Skeletal muscle tissue (tissue), 3 donors: ENCODE measurements at regions not wholly inside any gene's neighbourhood (a gene's known extent, or its start where the extent isn't known, plus 50 kb on each side); places are given as distances from the start of the nearest gene placed in this dataset.
"Not testable (repeated sequence)": the region's sequence is repeated elsewhere in the genome, so short reads cannot be mapped to it uniquely, and the experiment has no call there.

Experiments
- H3K27ac ChIP-seq: one replicate; pipeline ENCODE4 v1.7.0; 2013; ENCODE audit warnings: mild to moderate bottlenecking, low read depth, low read length, inconsistent platforms
- H3K27me3 ChIP-seq, 3 donors: one replicate each; pipeline ENCODE4 v1.7.0; 2013; ENCODE audit warnings: low read length in 3 of 3; ENCODE audit not compliant: control insufficient read depth in 3 of 3, insufficient read depth in 3 of 3
- H3K36me3 ChIP-seq, 3 donors: one replicate each; pipeline ENCODE4 v1.7.0; 2013; ENCODE audit warnings: low read length in 3 of 3; ENCODE audit not compliant: control insufficient read depth in 3 of 3, insufficient read depth in 3 of 3
- H3K4me1 ChIP-seq, 3 donors: one replicate each; pipeline ENCODE4 v1.7.0; 2013; ENCODE audit warnings: low read length in 3 of 3, mild to moderate bottlenecking in 3 of 3; ENCODE audit not compliant: control insufficient read depth in 3 of 3, insufficient read depth in 3 of 3
- H3K4me3 ChIP-seq, 3 donors: one replicate each; pipeline ENCODE4 v1.7.0; 2013; ENCODE audit warnings: low read length in 3 of 3
- H3K9ac ChIP-seq, 3 donors: one replicate each; pipeline ENCODE4 v1.7.0; 2013; ENCODE audit warnings: low read length in 3 of 3, mild to moderate bottlenecking in 3 of 3, moderate library complexity in 2 of 3, low read depth in 1 of 3
- H3K9me3 ChIP-seq, 3 donors: one replicate each; pipeline ENCODE4 v1.7.0; 2013; ENCODE audit warnings: low read length in 3 of 3; ENCODE audit not compliant: control insufficient read depth in 3 of 3
- donor health status: Osteomylitis.

DNA sequence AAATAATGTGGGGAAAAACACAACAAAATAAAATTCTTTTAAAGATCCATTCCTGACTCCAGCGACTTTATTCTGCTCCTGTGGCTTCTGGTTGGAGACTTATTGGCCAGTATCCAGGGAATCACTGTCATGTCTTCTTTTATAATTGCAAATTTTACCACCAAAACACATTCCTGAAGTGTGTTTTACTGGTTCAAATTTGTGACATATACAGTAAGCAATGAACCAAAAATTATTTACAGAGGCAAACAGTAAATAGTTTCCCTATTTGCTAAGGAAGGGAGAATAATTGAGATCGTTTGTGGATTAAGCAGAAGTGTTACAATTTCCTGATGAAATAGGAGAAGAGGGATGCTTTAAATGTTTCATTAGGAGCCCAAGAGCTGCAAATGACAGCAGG, 118.7 kb downstream of the ZNF281 start:
- no peak overlapping the region for H3K4me3 ChIP-seq
- no peaks in the 10 kb centered on the region for H3K4me1 ChIP-seq
- H3K9me3 ChIP-seq, result no peaks in the 10 kb centered on the region
- H3K36me3 ChIP-seq, result no peaks in the 10 kb centered on the region
- H3K27ac ChIP-seq, result no peak overlapping the region
- no peaks in the 10 kb centered on the region for H3K27me3 ChIP-seq
- no peak overlapping the region for H3K9ac ChIP-seq

DNA sequence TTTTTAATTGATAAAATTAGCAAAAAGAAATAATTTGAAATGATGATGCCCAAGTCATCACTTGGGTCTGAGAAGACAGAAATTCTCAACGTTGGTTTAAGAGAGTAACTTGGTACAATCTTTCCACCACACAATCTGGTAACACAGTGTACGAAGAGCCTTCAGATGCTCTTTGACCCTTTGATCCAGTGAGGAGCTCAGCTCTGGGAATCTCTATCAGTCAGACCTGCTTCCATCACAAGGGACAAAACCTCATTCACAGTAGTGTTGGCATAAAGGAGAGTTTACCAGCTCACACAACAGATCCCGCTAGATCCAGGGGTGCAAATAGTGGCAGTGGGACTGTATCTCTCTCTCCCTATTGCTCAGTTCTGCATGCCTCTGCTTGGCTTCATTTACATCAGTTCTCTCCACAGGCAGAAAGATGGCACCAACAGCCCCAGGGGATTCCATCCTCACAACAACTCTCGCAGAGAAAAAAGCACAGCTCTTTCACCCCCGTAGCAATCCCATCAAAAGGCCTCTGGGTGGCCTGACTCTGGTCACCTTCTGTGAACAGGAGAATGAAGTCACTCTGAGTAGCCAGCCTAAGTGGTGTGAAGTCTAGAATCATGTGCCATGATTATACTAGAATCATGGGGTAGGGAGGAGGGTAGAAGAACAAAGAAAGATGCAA, 119.7 kb downstream of the ZNF281 start:
- no peaks in the 10 kb centered on the region for H3K9me3 ChIP-seq
- H3K27ac ChIP-seq, result no peak overlapping the region
- H3K36me3 ChIP-seq, result no peaks in the 10 kb centered on the region
- H3K4me3 ChIP-seq, result no peak overlapping the region
- no peak overlapping the region for H3K9ac ChIP-seq
- H3K27me3 ChIP-seq, result no peaks in the 10 kb centered on the region
- no peaks in the 10 kb centered on the region for H3K4me1 ChIP-seq

DNA sequence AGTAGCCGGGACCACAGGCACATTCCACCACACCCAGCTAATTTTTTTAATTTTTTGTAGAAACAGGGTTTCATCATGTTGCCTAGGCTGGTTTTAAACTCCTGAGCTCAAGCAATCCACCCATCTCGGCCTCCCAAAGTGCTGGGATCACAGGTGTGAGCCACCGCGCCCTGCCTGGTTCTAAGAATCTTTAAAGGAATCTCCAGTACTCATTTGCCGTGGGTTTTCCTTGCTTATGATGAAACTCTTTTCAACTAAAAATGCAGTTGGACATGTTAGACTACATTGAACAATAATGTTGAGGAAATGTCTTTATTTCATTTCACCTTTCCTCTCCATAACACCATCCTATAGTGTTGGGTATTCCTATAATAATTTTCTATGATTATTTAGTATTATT, 121.6 kb downstream of the ZNF281 start:
- Histone ChIP-seq H3K27me3 (no peaks in the 10 kb centered on the region), H3K9ac (no peak overlapping the region), H3K4me3 (no peak overlapping the region), H3K9me3 (no peaks in the 10 kb centered on the region), H3K36me3 (no peaks in the 10 kb centered on the region), H3K27ac (no peak overlapping the region), H3K4me1 (no peaks in the 10 kb centered on the region)

DNA sequence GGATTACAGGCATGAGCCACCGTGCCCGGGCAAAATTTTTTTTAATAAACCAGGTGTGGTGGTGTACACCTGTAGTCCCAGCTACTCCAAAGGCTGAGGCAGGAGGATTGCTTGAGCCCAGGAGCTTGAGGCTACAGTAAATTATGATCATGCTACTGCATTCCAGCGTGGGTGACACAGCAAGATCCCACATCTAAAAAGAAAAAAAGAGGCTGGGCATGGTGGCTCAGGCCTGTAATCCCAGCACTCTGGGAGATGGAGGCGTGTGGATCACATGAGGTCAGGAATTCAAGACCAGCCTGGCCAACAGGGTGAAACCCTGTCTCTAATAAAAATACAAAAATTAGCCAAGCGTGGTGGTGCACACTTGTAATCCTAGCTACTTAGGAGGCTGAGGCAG, 125.6 kb downstream of the ZNF281 start:
- H3K9ac ChIP-seq, H3K4me1 ChIP-seq, H3K4me3 ChIP-seq, H3K9me3 ChIP-seq, H3K27me3 ChIP-seq, H3K27ac ChIP-seq, H3K36me3 ChIP-seq: not testable (repeated sequence)

DNA sequence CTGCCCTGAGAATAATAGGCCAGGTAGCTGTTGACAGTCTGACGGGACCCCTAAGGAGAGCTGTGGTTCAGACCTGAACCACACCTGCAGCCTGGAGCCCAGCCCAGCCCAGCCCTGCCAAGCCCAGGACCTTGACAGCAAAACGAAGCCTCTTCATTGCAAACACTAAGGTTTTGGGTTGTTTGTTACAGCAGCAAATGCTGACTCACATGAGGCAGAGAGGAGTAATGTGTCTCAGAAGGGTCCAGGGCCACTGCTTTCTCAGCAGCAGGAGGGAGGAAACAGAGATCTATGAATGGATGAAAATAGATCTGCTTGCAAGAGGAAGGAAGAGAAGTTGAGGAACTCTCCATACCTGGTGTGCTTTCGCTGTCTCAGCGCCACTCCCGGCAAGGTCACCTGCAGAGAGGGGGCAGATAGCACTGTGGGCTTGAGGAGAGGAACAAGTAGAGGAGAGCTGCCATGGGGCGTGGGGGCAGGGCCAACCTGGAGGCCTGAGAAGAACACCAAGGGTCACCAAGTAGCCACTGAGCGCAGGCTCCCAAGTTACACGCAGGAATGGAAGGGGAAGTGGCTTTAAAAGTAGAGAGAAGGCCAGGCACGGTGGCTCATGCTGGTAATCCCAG, 127.2 kb downstream of the ZNF281 start:
- H3K36me3 ChIP-seq, result no peaks in the 10 kb centered on the region
- H3K4me1 ChIP-seq, result no peaks in the 10 kb centered on the region
- no peak overlapping the region for H3K9ac ChIP-seq
- H3K4me3 ChIP-seq, result no peak overlapping the region
- H3K27ac ChIP-seq, result no peak overlapping the region
- no peaks in the 10 kb centered on the region for H3K9me3 ChIP-seq
- H3K27me3 ChIP-seq, result peaks cover 0 to 1% (median 0%) of the 10 kb centered on the region in 3 donors

DNA sequence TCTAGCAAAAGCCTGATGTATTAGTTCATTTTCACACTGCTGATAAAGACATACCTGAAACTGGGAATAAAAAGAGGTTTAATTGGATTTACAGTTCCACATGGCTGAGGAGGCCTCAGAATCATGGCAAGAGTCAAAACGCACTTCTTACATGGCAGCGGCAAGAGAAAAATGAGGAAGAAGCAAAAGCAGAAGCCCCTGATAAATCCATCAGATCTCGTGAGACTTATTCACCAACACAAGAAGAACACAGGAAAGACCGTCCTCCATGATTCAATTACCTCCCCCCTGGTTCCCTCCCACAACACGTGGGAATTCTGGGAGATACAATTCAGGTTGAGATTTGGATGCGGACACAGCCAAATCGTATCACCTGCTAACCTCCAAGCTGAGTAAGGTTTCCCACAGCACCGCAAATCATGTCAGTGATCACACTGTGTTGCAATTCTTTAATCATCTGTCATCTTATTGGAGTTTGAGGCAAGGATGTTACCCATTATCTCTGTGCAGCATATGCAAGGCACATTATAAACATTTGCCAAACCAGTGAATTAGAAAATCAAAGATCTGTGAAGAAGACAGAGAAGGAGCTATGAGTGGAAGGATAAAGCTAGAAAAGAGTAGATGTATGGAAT, 128.5 kb downstream of the ZNF281 start:
- Histone ChIP-seq H3K9me3 (no peaks in the 10 kb centered on the region), H3K4me3 (no peak overlapping the region), H3K27me3 (peaks cover 0 to 3% (median 0%) of the 10 kb centered on the region in 3 donors), H3K4me1 (no peaks in the 10 kb centered on the region), H3K27ac (no peak overlapping the region), H3K36me3 (no peaks in the 10 kb centered on the region), H3K9ac (no peak overlapping the region)

DNA sequence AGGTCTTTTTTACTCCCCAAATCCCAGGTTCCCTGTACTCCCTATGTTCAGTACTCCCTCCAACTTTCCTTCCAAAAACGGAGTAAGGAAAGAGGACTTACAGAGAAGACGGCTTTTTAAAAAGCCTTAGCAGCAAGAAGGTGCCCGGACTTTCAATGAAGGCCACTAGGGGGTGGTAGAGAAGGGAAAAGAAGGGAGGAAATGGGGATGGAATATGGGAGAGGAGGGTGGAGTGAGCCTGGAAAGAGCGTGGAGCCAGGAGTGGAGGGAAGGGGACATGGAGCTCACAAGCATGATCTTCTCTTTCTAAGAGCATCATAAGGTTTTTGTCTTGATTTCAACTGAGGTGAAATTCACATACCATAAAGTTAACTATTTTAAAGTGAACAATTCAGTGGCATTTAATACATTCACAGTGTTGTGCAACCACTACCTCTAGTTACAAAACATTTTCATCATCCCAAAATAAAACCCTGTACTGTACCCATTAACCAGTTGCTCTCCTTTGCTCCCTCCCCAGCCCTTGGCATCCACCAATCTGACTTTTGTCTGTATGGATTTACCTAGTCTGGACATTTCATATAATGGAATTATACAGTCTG, 129.9 kb downstream of the ZNF281 start:
- H3K4me1 ChIP-seq, result no peaks in the 10 kb centered on the region
- no peaks in the 10 kb centered on the region for H3K36me3 ChIP-seq

DNA sequence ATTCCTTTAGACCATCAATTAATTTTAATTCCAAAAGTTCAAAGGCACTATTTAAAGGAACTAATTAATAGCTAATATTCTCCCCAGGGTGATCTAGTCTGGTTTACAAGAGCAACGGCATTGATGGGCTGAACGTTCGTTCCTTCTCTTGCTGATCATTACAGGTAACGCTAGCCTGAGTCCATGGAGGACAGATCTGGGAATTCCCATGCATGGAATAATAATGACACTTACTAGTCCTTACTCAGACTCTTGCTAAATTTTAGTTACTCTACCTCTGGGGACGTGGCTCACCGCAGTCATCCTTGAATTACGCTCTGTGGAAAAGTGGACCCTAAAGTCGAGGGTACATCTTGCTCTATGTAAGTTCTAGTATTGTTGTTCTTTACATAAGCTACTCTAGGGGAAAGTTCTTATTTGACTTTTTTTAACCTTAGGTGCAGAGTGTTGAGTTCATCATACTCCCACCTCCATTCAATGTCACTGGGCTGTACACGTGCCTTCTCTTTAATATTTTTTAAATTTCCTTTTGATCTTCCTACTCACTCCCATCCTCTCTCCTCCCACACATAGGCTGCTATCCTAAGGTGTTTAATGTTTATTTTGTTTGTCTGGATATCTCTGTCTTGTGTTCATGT, 133.9 kb downstream of the ZNF281 start:
- H3K9ac ChIP-seq, result no peak overlapping the region
- H3K4me1 ChIP-seq, result no peaks in the 10 kb centered on the region
- H3K27ac ChIP-seq, result no peak overlapping the region
- H3K36me3 ChIP-seq, result no peaks in the 10 kb centered on the region
- peaks cover 0 to 3% (median 0%) of the 10 kb centered on the region in 3 donors for H3K27me3 ChIP-seq
- H3K9me3 ChIP-seq, result no peaks in the 10 kb centered on the region
- no peak overlapping the region for H3K4me3 ChIP-seq

More for the DNA sequence above, 129.9 kb downstream of the ZNF281 start:
- Histone ChIP-seq H3K4me3 (no peak overlapping the region), H3K9me3 (no peaks in the 10 kb centered on the region), H3K27me3 (peaks cover 0 to 3% (median 0%) of the 10 kb centered on the region in 3 donors), H3K9ac (no peak overlapping the region), H3K27ac (no peak overlapping the region)

DNA sequence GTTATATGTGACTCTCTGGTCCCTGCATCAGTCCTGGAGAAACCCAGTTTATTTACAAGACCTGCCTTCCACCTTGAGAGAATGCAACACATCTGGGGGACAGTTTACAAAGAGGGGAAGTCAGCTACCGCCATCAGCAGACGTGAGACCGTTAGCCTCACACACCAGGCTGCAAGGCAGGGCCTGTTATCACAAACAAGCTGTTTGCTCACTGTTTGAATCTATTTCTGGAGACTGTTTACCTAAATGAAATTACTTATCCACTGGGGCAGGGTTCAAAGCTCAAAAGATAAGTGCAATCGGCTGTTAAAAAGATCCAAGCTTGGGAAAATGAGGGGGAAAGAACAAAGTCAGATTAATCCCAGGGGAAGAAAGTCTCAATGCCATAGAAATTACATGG, 134.4 kb downstream of the ZNF281 start:
- Histone ChIP-seq H3K9ac (no peak overlapping the region), H3K4me1 (no peaks in the 10 kb centered on the region), H3K27ac (no peak overlapping the region), H3K27me3 (peaks cover 0 to 3% (median 0%) of the 10 kb centered on the region in 3 donors), H3K9me3 (no peaks in the 10 kb centered on the region), H3K36me3 (no peaks in the 10 kb centered on the region), H3K4me3 (no peak overlapping the region)
